Lower leg skin (tissue), 3 donors: ENCODE measurements at regions not wholly inside any gene's neighbourhood (a gene's known extent, or its start where the extent isn't known, plus 50 kb on each side); places are given as distances from the start of the nearest gene placed in this dataset.

Experiments
- CTCF ChIP-seq, 3 donors: fragments of 450-650 bp; IDR thresholded peaks; one replicate each; pipeline ENCODE4 v1.5.1; 2016; ENCODE audit warnings: antibody characterized with exemption in 3 of 3, mild to moderate bottlenecking in 3 of 3, moderate library complexity in 2 of 3
- POLR2A ChIP-seq, 2 donors: fragments of 450-650 bp; IDR thresholded peaks; one replicate each; pipeline ENCODE4 v1.6.1; 2016 to 2017; ENCODE audit warnings: antibody characterized with exemption in 2 of 2, mild to moderate bottlenecking in 1 of 2, moderate library complexity in 1 of 2

GRCh38 chr2:16044946-16045456, 104.7 kb downstream of the MYCN start:
- TF ChIP-seq CTCF (IDR thresholded peaks at IDR 0.05) (no peak), POLR2A (IDR thresholded peaks at IDR 0.05) (no peak)
